ENCODE measurements at regions not wholly inside any gene's neighbourhood (a gene's known extent, or its start where the extent isn't known, plus 50 kb on each side); places are given as distances from the start of the nearest gene placed in this dataset.
"Not testable (repeated sequence)": the region's sequence is repeated elsewhere in the genome, so short reads cannot be mapped to it uniquely, and the experiment has no call there.

GRCh38 chr3:70620367-70620766 lies 307.9 kb upstream of the MDFIC2 start:
- no peaks in the 10 kb centered on the region for H3K27me3 ChIP-seq (replicated peaks; ENCODE audit: insufficient read depth)
- H3K4me3 ChIP-seq, result no peak overlapping the region
- intact Hi-C loops (cut with DNase I), result no loop called here
- TF ChIP-seq CTCF (IDR thresholded peaks at IDR 0.05) (no peak), POLR2A (IDR thresholded peaks at IDR 0.05) (no peak), POLR2AphosphoS5 (IDR thresholded peaks at IDR 0.05) (no peak)
- H3K27ac ChIP-seq, result no peak overlapping the region
- WGBS, result 33% methylated on average over 2 of the region's 2 CpGs
- no peaks in the 10 kb centered on the region for H3K9me3 ChIP-seq
- no peak for DNase-seq (ENCODE audit: low spot score)
- H3K36me3 ChIP-seq, result no peaks in the 10 kb centered on the region
- no peaks in the 10 kb centered on the region for H3K4me1 ChIP-seq (replicated peaks)

GRCh38 chr3:70618151-70618550 lies 305.7 kb upstream of the MDFIC2 start:
- Histone ChIP-seq H3K4me1 (replicated peaks) (no peaks in the 10 kb centered on the region), H3K27ac (no peak overlapping the region), H3K9me3 (no peaks in the 10 kb centered on the region), H3K27me3 (replicated peaks; ENCODE audit: insufficient read depth) (no peaks in the 10 kb centered on the region), H3K36me3 (no peaks in the 10 kb centered on the region), H3K4me3 (no peak overlapping the region)
- DNase-seq (ENCODE audit: low spot score), result no peak
- 92% methylated on average over 1 of the region's 1 CpG for WGBS
- intact Hi-C loops (cut with DNase I), result no loop called here
- no peak for TF ChIP-seq POLR2AphosphoS5 (IDR thresholded peaks at IDR 0.05)
- TF ChIP-seq POLR2A (IDR thresholded peaks at IDR 0.05), result no peak
- TF ChIP-seq CTCF (IDR thresholded peaks at IDR 0.05), result no peak

GRCh38 chr3:70617349-70617748 lies 304.9 kb upstream of the MDFIC2 start:
- 93% methylated on average over 14 of the region's 14 CpGs for WGBS
- H3K4me1 ChIP-seq (replicated peaks); H3K9me3 ChIP-seq; H3K27me3 ChIP-seq (replicated peaks; ENCODE audit: insufficient read depth); H3K4me3 ChIP-seq; DNase-seq (ENCODE audit: low spot score); intact Hi-C loops (cut with DNase I); H3K36me3 ChIP-seq; H3K27ac ChIP-seq: not testable (repeated sequence)

- 41% methylated on average over 1 of the region's 1 CpG for WGBS
- TF ChIP-seq CTCF (IDR thresholded peaks at IDR 0.05) (no peak), POLR2A (IDR thresholded peaks at IDR 0.05) (no peak), POLR2AphosphoS5 (IDR thresholded peaks at IDR 0.05) (no peak)
- Histone ChIP-seq H3K27me3 (replicated peaks; ENCODE audit: insufficient read depth) (no peaks in the 10 kb centered on the region), H3K4me3 (no peak overlapping the region), H3K36me3 (no peaks in the 10 kb centered on the region), H3K9me3 (no peaks in the 10 kb centered on the region), H3K27ac (no peak overlapping the region), H3K4me1 (replicated peaks) (no peaks in the 10 kb centered on the region)
- intact Hi-C loops (cut with DNase I), result no loop called here
- no peak for DNase-seq (ENCODE audit: low spot score)
Measured at GRCh38 chr3:70615286-70615685, 302.8 kb upstream of the MDFIC2 start.

- Histone ChIP-seq H3K36me3 (no peaks in the 10 kb centered on the region), H3K4me1 (replicated peaks) (no peaks in the 10 kb centered on the region), H3K27ac (no peak overlapping the region), H3K4me3 (no peak overlapping the region), H3K9me3 (no peaks in the 10 kb centered on the region), H3K27me3 (replicated peaks; ENCODE audit: insufficient read depth) (no peaks in the 10 kb centered on the region)
- 89% methylated on average over 6 of the region's 6 CpGs for WGBS
- no peak for DNase-seq (ENCODE audit: low spot score)
- intact Hi-C loops (cut with DNase I), result no loop called here
- TF ChIP-seq POLR2AphosphoS5 (IDR thresholded peaks at IDR 0.05) (no peak), POLR2A (IDR thresholded peaks at IDR 0.05) (no peak), CTCF (IDR thresholded peaks at IDR 0.05) (no peak)
Measured at GRCh38 chr3:70614111-70614510, 301.7 kb upstream of the MDFIC2 start.
